Endothelial cell of umbilical vein (primary cell): ENCODE measurements at regions not wholly inside any gene's neighbourhood (a gene's known extent, or its start where the extent isn't known, plus 50 kb on each side); places are given as distances from the start of the nearest gene placed in this dataset.
A peak's percentile ranks its signal among the peaks of the same experiment; 100 is the strongest.

Source experiments
- BruUV-seq: library from RNA; stranded (reverse); fragments of 400-500 nt; replicated peaks from 2 replicates; lab custom pipeline; 2021; lab: Mats Ljungman, UMichigan
- CTCF ChIA-PET: fragments of 300-600, 350-600 bp; sonication (Branson Sonifier 250); formaldehyde crosslinking; loops from one replicate; lab custom pipeline; 2021; ENCODE audit warnings: antibody characterized with exemption, inconsistent platforms; lab: Charles Lee
- POLR2A ChIA-PET: fragments of 300-600, 350-600 bp; sonication (Branson Sonifier 250); formaldehyde crosslinking; loops from one replicate; lab custom pipeline; 2021; ENCODE audit warnings: antibody characterized with exemption, inconsistent platforms; lab: Charles Lee
- DNase-seq: peaks from one replicate; pipeline ENCODE4 v3.0.0-alpha.2; 2011; ENCODE audit warnings: low read depth, low spot score
- FAIRE-seq: peaks from 2 replicates; lab custom pipeline; 2011; peaks lifted over from hg19 to GRCh38; lab: Jason Lieb, UNC
- H2AFZ ChIP-seq: 2 replicates; pipeline ENCODE4 v1.6.0; 2012; ENCODE audit warnings: low read depth, low read length, control low read depth, inconsistent platforms
- H3K27ac ChIP-seq: 2 replicates; pipeline ENCODE4 v1.5.1; 2011; ENCODE audit warnings: low read depth, mild to moderate bottlenecking, control low read depth, low read length, moderate library complexity; ENCODE audit not compliant: insufficient read depth
- H3K27me3 ChIP-seq, 2 experiments: 2 replicates each; pipeline versions ENCODE4 v1.6.0 to v1.6.1; 2011; ENCODE audit warnings: low read length in 2 of 2, mixed read lengths in 1 of 2; ENCODE audit not compliant: control insufficient read depth in 2 of 2, insufficient read depth in 2 of 2
- H3K36me3 ChIP-seq, 2 experiments: 2 replicates in 1 of 2; 3 replicates in 1 of 2; pipeline ENCODE4 v1.5.1; 2011; ENCODE audit warnings: low read length in 2 of 2, mild to moderate bottlenecking in 1 of 2, moderate library complexity in 1 of 2; ENCODE audit not compliant: control insufficient read depth in 2 of 2, insufficient read depth in 2 of 2; ENCODE audit errors: extremely low read depth in 1 of 2
- H3K4me1 ChIP-seq: 3 replicates; pipeline ENCODE4 v1.5.1; 2011; ENCODE audit warnings: mild to moderate bottlenecking, low read length; ENCODE audit not compliant: control insufficient read depth, insufficient read depth; ENCODE audit errors: extremely low read depth
- H3K4me2 ChIP-seq: 2 replicates; pipeline ENCODE4 v1.6.1; 2011; ENCODE audit warnings: low read length, control low read depth, mixed read lengths; ENCODE audit not compliant: insufficient read depth
- H3K4me3 ChIP-seq, 3 experiments: fragments of 200-600 bp in 1 of 3; sonication (generic), shearing (Covaris generic) in 1 of 3; replicated peaks in 1 of 3; 2 replicates each; pipeline ENCODE4 v1.5.1; 2011 to 2016; ENCODE audit warnings: control low read depth in 3 of 3, low read length in 3 of 3, mild to moderate bottlenecking in 2 of 3, inconsistent platforms in 1 of 3, low read depth in 1 of 3, moderate library complexity in 1 of 3; ENCODE audit not compliant: insufficient read depth in 1 of 3
- H3K79me2 ChIP-seq: 2 replicates; pipeline ENCODE4 v1.6.0; 2012; ENCODE audit warnings: low read length, inconsistent platforms; ENCODE audit not compliant: control insufficient read depth, insufficient read depth
- H3K9ac ChIP-seq: replicated peaks from 2 replicates; pipeline ENCODE3; 2011; ENCODE audit warnings: low read length, control low read depth; ENCODE audit not compliant: insufficient read depth; ENCODE audit errors: extremely low read depth
- H3K9me1 ChIP-seq: replicated peaks from 3 replicates; pipeline ENCODE4 v1.6.0; 2011; ENCODE audit warnings: mild to moderate bottlenecking, low read length; ENCODE audit not compliant: control insufficient read depth, insufficient read depth; ENCODE audit errors: extremely low read depth
- H3K9me3 ChIP-seq: replicated peaks from 2 replicates; pipeline ENCODE4 v1.5.1; 2012; ENCODE audit warnings: low read length, inconsistent platforms; ENCODE audit not compliant: control insufficient read depth, insufficient read depth
- H4K20me1 ChIP-seq: replicated peaks from 2 replicates; pipeline ENCODE3; 2011; ENCODE audit warnings: mild to moderate bottlenecking, low read length; ENCODE audit not compliant: control insufficient read depth, insufficient read depth; ENCODE audit errors: extremely low read depth
- CTCF ChIP-seq, 2 donors: IDR thresholded peaks; 1 replicate in 1 of 2; 2 replicates in 1 of 2; pipeline ENCODE4 v1.5.1; 2011; ENCODE audit warnings: low read length in 2 of 2, mild to moderate bottlenecking in 2 of 2, moderate library complexity in 2 of 2, control low read depth in 1 of 2, inconsistent platforms in 1 of 2, low read depth in 1 of 2; ENCODE audit not compliant: insufficient read depth in 1 of 2; ENCODE audit errors: extremely low read depth in 1 of 2
- EZH2 ChIP-seq: IDR thresholded peaks from 2 replicates; pipeline ENCODE4 v1.6.1; 2012; ENCODE audit warnings: borderline replicate concordance, low read depth, mild to moderate bottlenecking, moderate library complexity, low read length, inconsistent platforms; ENCODE audit not compliant: severe bottlenecking
- FOS ChIP-seq: IDR thresholded peaks from 2 replicates; pipeline ENCODE4 v1.6.1; 2011; ENCODE audit warnings: mild to moderate bottlenecking, low read length, moderate library complexity, borderline replicate concordance; ENCODE audit not compliant: insufficient read depth
- GATA2 ChIP-seq: IDR thresholded peaks from 2 replicates; pipeline ENCODE4 v1.7.0; 2011; ENCODE audit warnings: low read depth, mild to moderate bottlenecking, moderate library complexity, mixed read lengths, low read length; ENCODE audit not compliant: insufficient read length, insufficient read depth
- JUN ChIP-seq: IDR thresholded peaks from 2 replicates; pipeline ENCODE4 v1.6.1; 2011; ENCODE audit warnings: borderline replicate concordance, low read depth; ENCODE audit not compliant: insufficient read length, insufficient read depth
- MAX ChIP-seq: IDR thresholded peaks from 2 replicates; pipeline ENCODE4 v1.6.1; 2011; ENCODE audit not compliant: insufficient read depth, insufficient read length
- MYC ChIP-seq: IDR thresholded peaks from one replicate; pipeline ENCODE4 v1.6.1; 2011; ENCODE audit warnings: mild to moderate bottlenecking, low read depth, low read length
- POLR2A ChIP-seq: IDR thresholded peaks from 2 replicates; pipeline ENCODE4 v1.6.1; 2012; ENCODE audit warnings: low read depth, mild to moderate bottlenecking, control low read depth, low read length
- POLR2AphosphoS5 ChIP-seq: IDR thresholded peaks from 2 replicates; pipeline ENCODE4 v1.6.1; 2012; ENCODE audit warnings: low read depth, mild to moderate bottlenecking, control low read depth, low read length, moderate library complexity; ENCODE audit not compliant: insufficient read depth
- dilution Hi-C: fragments of 300-500 bp; cut with MboI; formaldehyde crosslinking; loops from one replicate; pipeline ENCODE4 v1.15.0; 2019; ENCODE audit warnings: low sequenced_read_pairs; ENCODE audit not compliant: extremely low pct_ligation_motif_present
- intact Hi-C: fragments of 100-400 bp; cut with micrococcal nuclease; formaldehyde crosslinking; loops from one replicate; pipeline ENCODE4 v1.10.0; 2022

- intact Hi-C loops: no loop called here
- FAIRE-seq (peak; percentile 64), DNase-seq (peak; percentile 78)
- Histone ChIP-seq H4K20me1 (no peaks in the 10 kb centered on the region), H3K36me3 (no peaks in the 10 kb centered on the region), H3K9me1 (no peaks in the 10 kb centered on the region), H2AFZ (no peak overlapping the region), H3K27ac (no peak overlapping the region), H3K4me2 (peak overlapping the region; percentile 23), H3K4me1 (peaks cover 11% of the 10 kb centered on the region), H3K9ac (no peak overlapping the region), H3K9me3 (no peaks in the 10 kb centered on the region), H3K27me3 (no peaks in the 10 kb centered on the region), H3K79me2 (no peaks in the 10 kb centered on the region), H3K4me3 (no peak overlapping the region)
- ChIA-PET POLR2A (no interaction called here), CTCF (interaction anchor here (0.6 kb wide), 1 partner anchor 12 kb away, joined by 3 read pairs; no protein-coding TSS in a partner anchor)
- dilution Hi-C loops: no loop called here
- no peak for TF ChIP-seq EZH2
- no peak for TF ChIP-seq POLR2AphosphoS5
- TF ChIP-seq FOS: peak; percentile 14
- peak; percentile 52 for TF ChIP-seq GATA2
- no peak for TF ChIP-seq JUN
- no peak for TF ChIP-seq MAX
- no peak for TF ChIP-seq CTCF (IDR thresholded peaks at IDR 0.05; ENCODE audit: extremely low read depth in 1 of 2, insufficient read depth in 1 of 2, low read depth in 1 of 2, low read length in 2 of 2)
- no peak for TF ChIP-seq POLR2A
- TF ChIP-seq MYC: no peak
- BruUV-seq: no TSS peak
Measured at GRCh38 chr13:91280801-91281200, 66.7 kb upstream of the MIR17HG start.
